ENCODE measurements at regions not wholly inside any gene's neighbourhood (a gene's known extent, or its start where the extent isn't known, plus 50 kb on each side); places are given as distances from the start of the nearest gene placed in this dataset.

DNA sequence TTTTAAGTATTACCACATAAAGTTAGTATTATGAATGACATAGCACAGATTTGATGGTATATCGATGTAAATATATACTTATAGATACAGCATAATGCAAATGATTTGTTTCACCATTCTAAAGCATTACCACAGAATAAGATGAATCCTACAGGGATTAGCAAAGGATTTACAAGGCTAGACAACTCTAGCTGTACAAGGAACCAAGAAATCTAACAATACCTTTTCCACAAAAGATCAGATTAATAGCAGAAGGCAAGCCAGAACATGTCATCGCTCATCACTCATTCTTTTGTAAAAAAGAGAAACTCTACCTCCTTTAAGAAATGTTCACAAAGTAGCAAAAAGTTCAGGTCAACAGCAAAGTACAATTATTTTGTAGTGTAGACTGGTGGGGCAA, 105.1 kb upstream of the ANK3 start:
- H3K4me2 ChIP-seq (ENCODE audit: low read length): no peak overlapping the region
- no peak overlapping the region for H2AFZ ChIP-seq (ENCODE audit: low read length)
- no peaks in the 10 kb centered on the region for H3K9me2 ChIP-seq (ENCODE audit: low read depth, low read length)
- no peaks in the 10 kb centered on the region for H3K27me3 ChIP-seq (ENCODE audit: insufficient read depth, low read length)
- H3K4me3 ChIP-seq (ENCODE audit: low read depth, low read length, poor library complexity, severe bottlenecking): no peak overlapping the region
- H3K4me1 ChIP-seq (ENCODE audit: insufficient read depth, low read length, severe bottlenecking): no peaks in the 10 kb centered on the region
- no peak overlapping the region for H3K9ac ChIP-seq (ENCODE audit: low read length)
- H4K20me1 ChIP-seq (ENCODE audit: insufficient read depth, low read length): no peaks in the 10 kb centered on the region
- no peak overlapping the region for H3K27ac ChIP-seq (ENCODE audit: low read depth, low read length, poor library complexity, severe bottlenecking)
- TF ChIP-seq EZH2 (IDR thresholded peaks at IDR 0.05; ENCODE audit: borderline replicate concordance, low read length): no peak
- TF ChIP-seq, protein P1, sequence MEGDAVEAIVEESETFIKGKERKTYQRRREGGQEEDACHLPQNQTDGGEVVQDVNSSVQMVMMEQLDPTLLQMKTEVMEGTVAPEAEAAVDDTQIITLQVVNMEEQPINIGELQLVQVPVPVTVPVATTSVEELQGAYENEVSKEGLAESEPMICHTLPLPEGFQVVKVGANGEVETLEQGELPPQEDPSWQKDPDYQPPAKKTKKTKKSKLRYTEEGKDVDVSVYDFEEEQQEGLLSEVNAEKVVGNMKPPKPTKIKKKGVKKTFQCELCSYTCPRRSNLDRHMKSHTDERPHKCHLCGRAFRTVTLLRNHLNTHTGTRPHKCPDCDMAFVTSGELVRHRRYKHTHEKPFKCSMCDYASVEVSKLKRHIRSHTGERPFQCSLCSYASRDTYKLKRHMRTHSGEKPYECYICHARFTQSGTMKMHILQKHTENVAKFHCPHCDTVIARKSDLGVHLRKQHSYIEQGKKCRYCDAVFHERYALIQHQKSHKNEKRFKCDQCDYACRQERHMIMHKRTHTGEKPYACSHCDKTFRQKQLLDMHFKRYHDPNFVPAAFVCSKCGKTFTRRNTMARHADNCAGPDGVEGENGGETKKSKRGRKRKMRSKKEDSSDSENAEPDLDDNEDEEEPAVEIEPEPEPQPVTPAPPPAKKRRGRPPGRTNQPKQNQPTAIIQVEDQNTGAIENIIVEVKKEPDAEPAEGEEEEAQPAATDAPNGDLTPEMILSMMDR (IDR thresholded peaks at IDR 0.05; ENCODE audit: low read length): no peak
- H3K9me3 ChIP-seq (ENCODE audit: low read length): no peaks in the 10 kb centered on the region
- no peaks in the 10 kb centered on the region for H3K79me2 ChIP-seq (ENCODE audit: insufficient read depth, low read length)
- H3F3A ChIP-seq (ENCODE audit: insufficient read depth, low read length): no peaks in the 10 kb centered on the region
- H3K36me3 ChIP-seq (ENCODE audit: insufficient read depth, low read length): no peaks in the 10 kb centered on the region

DNA sequence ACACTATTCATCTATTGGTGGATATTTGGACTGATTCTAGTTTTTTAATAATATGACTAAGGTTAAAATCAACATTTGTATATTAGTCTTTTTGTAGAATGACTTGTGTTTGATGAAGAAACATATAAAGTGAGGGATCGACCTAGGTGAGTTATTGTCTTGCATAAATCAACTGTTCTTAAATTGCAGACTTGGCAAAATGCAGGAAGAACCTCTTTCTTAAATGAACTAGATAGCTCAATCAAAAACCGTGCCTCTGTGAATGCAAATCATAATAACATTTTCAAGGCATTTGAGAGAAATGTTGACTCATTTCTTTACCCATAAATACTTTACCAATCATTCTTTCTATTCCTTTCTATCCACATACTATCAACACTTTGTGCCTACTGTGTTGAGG, 101.5 kb upstream of the ANK3 start:
- H3K79me2 ChIP-seq (ENCODE audit: insufficient read depth, low read length): no peaks in the 10 kb centered on the region
- no peak overlapping the region for H3K9ac ChIP-seq (ENCODE audit: low read length)
- no peak overlapping the region for H3K4me2 ChIP-seq (ENCODE audit: low read length)
- TF ChIP-seq, protein P1 (IDR thresholded peaks at IDR 0.05; ENCODE audit: low read length): no peak
- TF ChIP-seq EZH2 (IDR thresholded peaks at IDR 0.05; ENCODE audit: borderline replicate concordance, low read length): no peak
- no peaks in the 10 kb centered on the region for H3K4me1 ChIP-seq (ENCODE audit: insufficient read depth, low read length, severe bottlenecking)
- no peak overlapping the region for H2AFZ ChIP-seq (ENCODE audit: low read length)
- no peak overlapping the region for H3K4me3 ChIP-seq (ENCODE audit: low read depth, low read length, poor library complexity, severe bottlenecking)
- no peaks in the 10 kb centered on the region for H3K36me3 ChIP-seq (ENCODE audit: insufficient read depth, low read length)
- no peaks in the 10 kb centered on the region for H3F3A ChIP-seq (ENCODE audit: insufficient read depth, low read length)
- H3K9me2 ChIP-seq (ENCODE audit: low read depth, low read length): no peaks in the 10 kb centered on the region
- no peak overlapping the region for H3K27ac ChIP-seq (ENCODE audit: low read depth, low read length, poor library complexity, severe bottlenecking)
- H3K27me3 ChIP-seq (ENCODE audit: insufficient read depth, low read length): no peaks in the 10 kb centered on the region
- H3K9me3 ChIP-seq (ENCODE audit: low read length): no peaks in the 10 kb centered on the region
- H4K20me1 ChIP-seq (ENCODE audit: insufficient read depth, low read length): no peaks in the 10 kb centered on the region

DNA sequence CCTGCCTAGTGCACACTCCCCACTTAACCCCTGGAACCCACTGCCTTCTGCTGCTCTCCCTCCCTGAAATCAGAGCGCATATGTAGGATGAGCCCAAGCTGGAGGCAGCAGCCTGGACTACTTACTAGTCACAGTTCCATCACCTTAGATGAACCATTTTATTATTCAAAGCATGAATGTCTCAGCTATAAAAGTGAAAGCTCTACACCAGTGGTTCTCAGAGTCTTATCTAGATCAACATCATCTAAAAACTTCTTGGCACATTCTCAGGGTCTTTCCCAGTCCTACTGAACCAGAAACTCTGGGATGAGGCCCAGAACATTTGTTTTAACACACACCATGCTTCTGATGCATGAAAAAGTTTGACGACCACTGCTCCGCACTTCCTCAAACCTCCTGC, 100.3 kb upstream of the ANK3 start:
- no peak overlapping the region for H2AFZ ChIP-seq (ENCODE audit: low read length)
- no peaks in the 10 kb centered on the region for H3K9me3 ChIP-seq (ENCODE audit: low read length)
- H3K4me1 ChIP-seq (ENCODE audit: insufficient read depth, low read length, severe bottlenecking): no peaks in the 10 kb centered on the region
- no peaks in the 10 kb centered on the region for H3K27me3 ChIP-seq (ENCODE audit: insufficient read depth, low read length)
- H3K9me2 ChIP-seq (ENCODE audit: low read depth, low read length): no peaks in the 10 kb centered on the region
- H3K4me2 ChIP-seq (ENCODE audit: low read length): no peak overlapping the region
- H3F3A ChIP-seq (ENCODE audit: insufficient read depth, low read length): no peaks in the 10 kb centered on the region
- H3K4me3 ChIP-seq (ENCODE audit: low read depth, low read length, poor library complexity, severe bottlenecking): no peak overlapping the region
- TF ChIP-seq, protein P1 (IDR thresholded peaks at IDR 0.05; ENCODE audit: low read length): no peak
- TF ChIP-seq EZH2 (IDR thresholded peaks at IDR 0.05; ENCODE audit: borderline replicate concordance, low read length): no peak
- no peaks in the 10 kb centered on the region for H3K36me3 ChIP-seq (ENCODE audit: insufficient read depth, low read length)
- H3K79me2 ChIP-seq (ENCODE audit: insufficient read depth, low read length): no peaks in the 10 kb centered on the region
- no peaks in the 10 kb centered on the region for H4K20me1 ChIP-seq (ENCODE audit: insufficient read depth, low read length)
- no peak overlapping the region for H3K9ac ChIP-seq (ENCODE audit: low read length)
- no peak overlapping the region for H3K27ac ChIP-seq (ENCODE audit: low read depth, low read length, poor library complexity, severe bottlenecking)
